NCI-H1436 treated with DMSO at 0.1 percent for 48 hours (cell line): ENCODE measurements at regions not wholly inside any gene's neighbourhood (a gene's known extent, or its start where the extent isn't known, plus 50 kb on each side); places are given as distances from the start of the nearest gene placed in this dataset.
"Not testable (repeated sequence)": the region's sequence is repeated elsewhere in the genome, so short reads cannot be mapped to it uniquely, and the experiment has no call there.

Source experiments
- DNase-seq: peaks from one replicate; lab custom pipeline; 2025; lab: John Stamatoyannopoulos, UW

DNA sequence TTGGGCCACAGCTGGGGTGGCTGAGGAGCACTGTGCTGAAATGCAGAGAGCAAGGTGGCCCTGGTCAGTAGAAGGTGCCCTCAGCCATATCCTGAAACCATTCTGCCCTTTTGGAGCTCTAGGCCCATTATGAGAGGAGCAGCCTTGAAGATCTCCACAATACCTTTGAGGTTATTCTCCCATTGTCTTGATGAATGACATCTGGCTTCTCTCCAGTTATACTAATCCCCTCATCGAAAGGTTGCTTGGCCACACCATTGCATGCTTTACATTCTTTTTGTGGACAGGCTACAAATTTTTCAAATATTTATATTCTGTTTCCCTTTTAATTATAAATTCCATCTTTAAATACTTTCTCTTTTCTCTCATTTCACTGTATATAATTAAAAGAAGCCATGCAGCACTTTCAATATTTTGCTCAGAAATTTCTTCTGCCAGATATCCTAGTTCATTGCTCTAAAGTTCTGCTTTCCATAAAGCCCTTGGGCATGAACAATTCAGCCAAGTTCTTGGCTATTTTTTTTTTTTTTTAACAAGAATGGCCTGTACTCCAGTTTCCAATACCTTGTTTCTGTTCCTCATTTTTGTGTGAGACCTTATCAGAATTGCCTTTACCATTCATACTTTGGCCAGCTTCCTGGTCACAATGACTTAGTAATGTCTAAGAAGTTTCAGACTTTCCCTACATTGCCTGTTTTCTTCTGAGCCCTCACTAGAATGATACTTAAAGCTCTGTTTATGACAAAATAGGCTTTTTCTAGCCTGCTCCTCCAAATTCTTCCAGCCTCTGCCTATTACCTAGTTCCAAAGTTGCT lies 138.9 kb upstream of the SGO1 start:
- no peak for DNase-seq

DNA sequence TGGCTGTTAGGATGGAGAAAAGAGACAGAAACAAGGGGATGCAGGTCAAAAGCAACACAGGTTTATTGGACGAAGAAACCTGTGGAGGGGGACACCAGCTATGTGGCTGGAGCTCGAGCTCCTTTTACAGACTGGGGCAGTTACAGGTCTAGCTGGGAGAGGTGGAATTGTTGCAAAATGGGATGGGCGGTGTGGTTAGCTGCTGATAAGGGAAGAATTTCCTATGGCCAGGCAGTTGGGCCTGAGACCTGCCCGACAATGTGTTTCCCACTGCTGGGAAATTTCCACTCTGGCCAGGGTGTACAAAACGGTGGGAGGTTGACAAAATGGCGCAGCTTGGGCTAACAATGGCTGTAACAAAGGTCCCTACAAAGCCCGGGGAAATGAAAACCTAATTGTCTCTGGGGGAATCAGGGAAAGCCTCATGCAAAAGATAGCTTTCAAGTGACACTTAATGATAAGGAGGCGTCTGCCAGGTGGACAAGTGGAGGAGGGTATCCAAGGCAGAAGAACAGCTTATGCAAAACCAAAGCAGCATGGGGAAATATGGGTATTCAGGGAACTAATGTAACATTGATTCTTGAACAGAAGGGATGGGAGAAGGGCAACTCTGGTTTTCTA lies 137.4 kb upstream of the SGO1 start:
- no peak for DNase-seq

DNA sequence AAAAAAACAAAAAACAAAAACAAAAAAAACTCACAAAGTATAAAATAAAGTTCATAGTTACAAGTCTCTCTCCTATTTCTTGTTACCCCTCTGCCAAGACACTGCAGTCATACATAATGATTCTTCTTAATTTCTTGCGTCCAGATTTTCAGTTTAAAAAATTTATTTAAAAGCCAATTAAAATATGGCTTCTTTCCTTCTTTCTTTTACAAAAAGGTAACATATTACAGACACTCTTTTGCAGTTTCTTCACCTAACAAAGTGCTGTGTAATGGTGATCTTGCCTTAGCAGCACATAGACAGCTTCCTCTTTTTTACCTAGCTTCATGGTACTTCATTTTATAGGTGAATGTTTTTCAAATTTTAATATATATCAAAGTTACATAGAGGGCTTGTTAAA lies 136.1 kb upstream of the SGO1 start:
- no peak for DNase-seq

- no peak for DNase-seq
Observed at GRCh38 chr3:20321391-20322047, 135.5 kb upstream of the SGO1 start.

GRCh38 chr3:20320489-20320888 lies 134.5 kb upstream of the SGO1 start:
- DNase-seq, result no peak

DNA sequence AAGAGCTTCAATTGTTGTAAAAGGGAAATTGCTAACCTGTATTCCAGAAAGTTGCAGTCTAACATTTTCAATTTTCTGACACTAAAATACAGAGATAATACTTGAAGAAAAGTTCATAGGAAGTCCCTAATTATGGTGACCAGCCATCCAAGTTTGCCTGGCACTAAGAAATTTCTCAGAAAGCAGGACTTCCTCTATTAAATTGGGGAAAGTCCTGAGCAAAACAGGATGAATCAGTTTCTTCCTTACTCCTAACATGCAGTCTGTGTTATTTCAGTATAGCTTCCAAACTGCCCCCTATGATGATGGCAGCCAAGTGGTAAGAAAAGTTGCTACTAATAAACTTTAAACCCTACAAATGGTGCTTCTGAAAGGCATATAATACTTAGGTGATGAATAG lies 133.5 kb upstream of the SGO1 start:
- DNase-seq, result no peak

- DNase-seq, result no peak
Observed at GRCh38 chr3:20317616-20318015, 131.6 kb upstream of the SGO1 start.

GRCh38 chr3:20316238-20316637 lies 130.2 kb upstream of the SGO1 start:
- DNase-seq, result no peak

DNA sequence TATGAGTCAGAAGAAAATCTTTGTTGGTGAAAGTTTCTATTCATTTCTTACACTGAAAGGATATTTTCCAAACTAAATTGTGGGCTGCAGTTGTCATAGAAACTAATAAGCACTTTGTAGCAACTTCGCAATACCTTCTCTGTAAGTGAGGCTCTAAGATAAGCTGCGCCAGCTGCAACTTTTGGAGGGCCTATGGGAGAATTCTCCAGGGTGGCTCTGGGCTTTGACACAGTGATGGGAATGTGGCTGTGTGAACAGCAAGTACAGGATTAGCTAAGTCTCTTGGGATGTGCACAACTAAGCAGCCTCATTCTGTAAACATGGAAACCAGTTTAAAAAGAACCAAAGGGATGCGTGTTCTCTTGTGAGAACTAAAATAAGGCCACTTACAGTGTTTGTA lies 124.6 kb upstream of the SGO1 start:
- DNase-seq, result no peak

- no peak for DNase-seq
Observed at GRCh38 chr3:20307383-20307782, 121.4 kb upstream of the SGO1 start.

GRCh38 chr3:20305647-20306046 lies 119.6 kb upstream of the SGO1 start:
- no peak for DNase-seq

- no peak for DNase-seq
Observed at GRCh38 chr3:20302766-20303165, 116.8 kb upstream of the SGO1 start.

- DNase-seq, result no peak
Observed at GRCh38 chr3:20288050-20288449, 102.0 kb upstream of the SGO1 start.

DNA sequence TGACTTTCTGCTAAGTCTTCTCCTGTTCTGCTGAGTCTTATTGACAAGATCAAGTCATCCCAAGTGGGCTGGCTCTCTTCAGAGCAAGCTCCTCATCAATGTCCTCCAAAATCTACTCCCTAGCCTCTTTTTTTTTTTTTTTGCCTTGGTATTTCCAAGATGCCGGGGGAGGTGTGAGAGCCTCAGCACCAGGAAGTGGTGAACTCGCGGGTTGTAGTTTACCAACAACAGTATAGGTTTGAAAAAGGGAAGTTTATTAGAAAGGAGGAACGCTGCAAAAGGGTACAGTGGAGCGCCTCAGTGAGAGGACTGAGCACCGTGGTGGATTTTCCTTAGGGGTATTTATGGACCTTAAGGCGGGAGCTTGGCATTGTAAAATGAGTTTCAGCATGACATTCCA lies 94.3 kb upstream of the SGO1 start:
- no peak for DNase-seq

DNA sequence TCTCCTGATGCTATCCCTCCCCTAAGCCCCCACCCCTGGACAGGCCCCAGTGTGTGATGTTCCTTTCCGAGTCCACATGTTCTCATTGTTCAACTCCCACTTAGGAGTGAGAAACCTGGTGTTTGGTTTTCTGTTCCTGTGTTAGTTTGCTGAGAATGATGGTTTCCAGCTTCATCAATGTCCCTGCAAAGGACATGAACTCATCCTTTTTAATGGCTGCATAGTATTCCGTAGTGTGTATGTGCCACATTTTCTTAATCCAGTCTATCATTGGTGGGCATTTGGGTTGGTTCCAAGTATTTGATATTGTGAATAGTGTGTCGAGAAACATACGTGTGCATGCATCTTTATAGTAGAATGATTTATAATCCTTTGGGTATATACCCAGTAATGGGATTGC lies 80.0 kb upstream of the SGO1 start:
- not testable (repeated sequence) for DNase-seq

GRCh38 chr3:20264900-20265567 lies 79.0 kb upstream of the SGO1 start:
- no peak for DNase-seq

GRCh38 chr3:20258371-20258770 lies 72.4 kb upstream of the SGO1 start:
- no peak for DNase-seq

- DNase-seq, result no peak
Observed at GRCh38 chr3:20256144-20256543, 70.1 kb upstream of the SGO1 start.

DNA sequence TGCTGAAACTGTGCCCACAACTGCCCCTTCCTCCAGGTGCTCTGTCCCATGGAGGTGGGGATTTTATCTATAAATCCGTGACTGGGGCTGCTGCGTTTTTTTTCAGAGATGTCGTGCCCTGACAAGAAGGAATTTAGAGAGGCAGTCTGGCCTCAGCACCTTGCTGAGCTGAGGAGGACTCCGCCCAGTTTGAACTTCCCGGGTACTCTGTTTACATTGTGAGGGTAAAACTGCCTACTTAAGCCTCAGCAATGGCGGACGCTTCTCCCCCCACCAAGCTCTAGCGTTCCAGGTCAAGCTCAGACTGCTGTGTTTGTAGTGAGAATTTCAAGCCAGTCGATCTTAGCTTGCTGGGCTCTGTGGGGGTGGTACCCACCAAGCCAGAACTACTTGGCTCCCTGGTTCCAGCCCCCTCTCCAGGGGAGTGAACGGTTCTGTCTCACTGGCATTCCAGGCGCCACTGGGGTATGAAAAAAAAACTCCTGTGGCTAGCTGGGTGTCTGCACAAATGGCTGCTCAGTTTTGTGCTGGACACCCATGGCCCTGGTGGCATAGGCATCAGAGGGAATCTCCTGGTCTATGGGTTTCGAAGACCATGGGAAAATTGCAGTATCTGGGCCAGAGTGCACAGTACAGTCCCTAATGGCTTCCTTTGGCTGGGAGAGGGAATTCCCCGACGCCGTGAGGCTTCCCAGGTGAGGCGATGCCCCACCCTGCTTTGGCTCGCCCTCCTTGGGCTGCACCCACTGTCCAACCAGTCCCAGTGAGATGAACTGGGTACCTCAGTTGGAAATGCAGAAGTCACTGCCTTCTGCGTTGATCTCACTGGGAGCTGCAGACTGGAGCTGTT lies 68.5 kb upstream of the SGO1 start:
- no peak for DNase-seq

DNA sequence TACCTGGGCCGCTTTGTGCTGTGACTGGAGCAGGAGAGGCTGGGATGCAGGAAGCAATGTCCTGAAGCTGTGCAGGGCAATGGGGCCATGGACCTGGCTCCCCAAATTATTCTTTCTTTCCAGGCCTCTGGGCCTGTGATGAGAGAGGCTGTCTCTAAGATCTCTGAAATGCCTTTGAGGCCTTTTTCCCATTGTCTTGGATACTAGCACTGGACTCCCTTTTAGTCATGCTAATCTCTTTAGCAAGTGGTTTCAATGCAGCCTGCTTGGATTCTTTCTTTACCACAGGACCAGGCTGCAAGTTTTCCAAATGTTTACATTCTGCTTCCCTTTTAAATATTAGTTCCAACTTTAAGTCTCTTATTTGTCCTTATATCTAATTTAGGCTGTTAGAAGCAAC lies 64.8 kb upstream of the SGO1 start:
- DNase-seq, result no peak

GRCh38 chr3:20250314-20250713 lies 64.3 kb upstream of the SGO1 start:
- DNase-seq, result no peak

- DNase-seq, result no peak
Observed at GRCh38 chr3:20246662-20247061, 60.7 kb upstream of the SGO1 start.
